ENCODE measurements at regions not wholly inside any gene's neighbourhood (a gene's known extent, or its start where the extent isn't known, plus 50 kb on each side); places are given as distances from the start of the nearest gene placed in this dataset.
A peak's percentile ranks its signal among the peaks of the same experiment; 100 is the strongest.

GRCh38 chr2:129760669-129761068 lies 218.8 kb upstream of the RAB6C start:
- Histone ChIP-seq H3K9me3 (ENCODE audit: low read length) (no peaks in the 10 kb centered on the region), H3K4me2 (ENCODE audit: low read depth, low read length, poor library complexity, severe bottlenecking) (no peak overlapping the region), H4K20me1 (ENCODE audit: insufficient read depth, low read depth, low read length) (no peaks in the 10 kb centered on the region), H3K27ac (ENCODE audit: low read length) (no peak overlapping the region), H3K27me3 (ENCODE audit: low read length) (no peaks in the 10 kb centered on the region), H3K36me3 (ENCODE audit: insufficient read depth, low read length) (no peaks in the 10 kb centered on the region), H3K79me2 (ENCODE audit: low read length) (no peaks in the 10 kb centered on the region), H2AFZ (ENCODE audit: low read length) (no peak overlapping the region), H3K4me1 (ENCODE audit: low read length) (no peaks in the 10 kb centered on the region), H3K4me3 (ENCODE audit: low read length) (no peak overlapping the region), H3K9ac (ENCODE audit: low read length) (no peak overlapping the region), H3K9me2 (replicated peaks; ENCODE audit: insufficient read depth, low read length) (no peaks in the 10 kb centered on the region)
- DNase-seq = no peak

GRCh38 chr2:129761569-129762021 lies 217.9 kb upstream of the RAB6C start:
- Histone ChIP-seq H3K79me2 (ENCODE audit: low read length) (no peaks in the 10 kb centered on the region), H3K27ac (ENCODE audit: low read length) (no peak overlapping the region), H3K4me1 (ENCODE audit: low read length) (no peaks in the 10 kb centered on the region), H3K4me2 (ENCODE audit: low read depth, low read length, poor library complexity, severe bottlenecking) (no peak overlapping the region), H2AFZ (ENCODE audit: low read length) (no peak overlapping the region), H3K9me2 (replicated peaks; ENCODE audit: insufficient read depth, low read length) (no peaks in the 10 kb centered on the region), H3K9me3 (ENCODE audit: low read length) (no peaks in the 10 kb centered on the region), H3K27me3 (ENCODE audit: low read length) (no peaks in the 10 kb centered on the region), H3K4me3 (ENCODE audit: low read length) (no peak overlapping the region), H3K9ac (ENCODE audit: low read length) (no peak overlapping the region), H3K36me3 (ENCODE audit: insufficient read depth, low read length) (no peaks in the 10 kb centered on the region), H4K20me1 (ENCODE audit: insufficient read depth, low read depth, low read length) (no peaks in the 10 kb centered on the region)
- no peak for DNase-seq

GRCh38 chr2:129762386-129763189 lies 216.9 kb upstream of the RAB6C start:
- H3K4me1 ChIP-seq (ENCODE audit: low read length) = no peaks in the 10 kb centered on the region
- no peak overlapping the region for H2AFZ ChIP-seq (ENCODE audit: low read length)
- no peaks in the 10 kb centered on the region for H3K9me2 ChIP-seq (replicated peaks; ENCODE audit: insufficient read depth, low read length)
- DNase-seq = no peak
- no peak overlapping the region for H3K4me3 ChIP-seq (ENCODE audit: low read length)
- no peaks in the 10 kb centered on the region for H4K20me1 ChIP-seq (ENCODE audit: insufficient read depth, low read depth, low read length)
- no peaks in the 10 kb centered on the region for H3K36me3 ChIP-seq (ENCODE audit: insufficient read depth, low read length)
- no peak overlapping the region for H3K27ac ChIP-seq (ENCODE audit: low read length)
- H3K79me2 ChIP-seq (ENCODE audit: low read length) = no peaks in the 10 kb centered on the region
- H3K9ac ChIP-seq (ENCODE audit: low read length) = no peak overlapping the region
- no peaks in the 10 kb centered on the region for H3K9me3 ChIP-seq (ENCODE audit: low read length)
- no peak overlapping the region for H3K4me2 ChIP-seq (ENCODE audit: low read depth, low read length, poor library complexity, severe bottlenecking)
- H3K27me3 ChIP-seq (ENCODE audit: low read length) = no peaks in the 10 kb centered on the region

GRCh38 chr2:129763190-129763846 lies 216.1 kb upstream of the RAB6C start:
- Histone ChIP-seq H3K27ac (ENCODE audit: low read length) (no peak overlapping the region), H3K4me3 (ENCODE audit: low read length) (no peak overlapping the region), H3K79me2 (ENCODE audit: low read length) (no peaks in the 10 kb centered on the region), H3K27me3 (ENCODE audit: low read length) (no peaks in the 10 kb centered on the region), H3K9me3 (ENCODE audit: low read length) (no peaks in the 10 kb centered on the region), H3K4me2 (ENCODE audit: low read depth, low read length, poor library complexity, severe bottlenecking) (no peak overlapping the region), H3K9me2 (replicated peaks; ENCODE audit: insufficient read depth, low read length) (no peaks in the 10 kb centered on the region), H4K20me1 (ENCODE audit: insufficient read depth, low read depth, low read length) (no peaks in the 10 kb centered on the region), H3K4me1 (ENCODE audit: low read length) (no peaks in the 10 kb centered on the region), H3K9ac (ENCODE audit: low read length) (no peak overlapping the region), H3K36me3 (ENCODE audit: insufficient read depth, low read length) (no peaks in the 10 kb centered on the region), H2AFZ (ENCODE audit: low read length) (no peak overlapping the region)
- no peak for DNase-seq

- Histone ChIP-seq H3K79me2 (ENCODE audit: low read length) (no peaks in the 10 kb centered on the region), H3K9me2 (replicated peaks; ENCODE audit: insufficient read depth, low read length) (no peaks in the 10 kb centered on the region), H3K9me3 (ENCODE audit: low read length) (no peaks in the 10 kb centered on the region), H4K20me1 (ENCODE audit: insufficient read depth, low read depth, low read length) (no peaks in the 10 kb centered on the region), H3K4me1 (ENCODE audit: low read length) (no peaks in the 10 kb centered on the region), H3K9ac (ENCODE audit: low read length) (no peak overlapping the region), H3K4me2 (ENCODE audit: low read depth, low read length, poor library complexity, severe bottlenecking) (no peak overlapping the region), H3K27ac (ENCODE audit: low read length) (no peak overlapping the region), H3K36me3 (ENCODE audit: insufficient read depth, low read length) (no peaks in the 10 kb centered on the region), H3K27me3 (ENCODE audit: low read length) (no peaks in the 10 kb centered on the region), H2AFZ (ENCODE audit: low read length) (no peak overlapping the region), H3K4me3 (ENCODE audit: low read length) (no peak overlapping the region)
- no peak for DNase-seq
Measured at GRCh38 chr2:129763966-129764365, 215.5 kb upstream of the RAB6C start.

GRCh38 chr2:129764376-129765325 lies 214.8 kb upstream of the RAB6C start:
- H3K4me1 ChIP-seq (ENCODE audit: low read length) = no peaks in the 10 kb centered on the region

GRCh38 chr2:129765326-129765677 lies 214.2 kb upstream of the RAB6C start:
- H4K20me1 ChIP-seq (ENCODE audit: insufficient read depth, low read depth, low read length) = no peaks in the 10 kb centered on the region
- no peak overlapping the region for H3K9ac ChIP-seq (ENCODE audit: low read length)
- no peak overlapping the region for H3K27ac ChIP-seq (ENCODE audit: low read length)
- no peaks in the 10 kb centered on the region for H3K9me3 ChIP-seq (ENCODE audit: low read length)
- no peak overlapping the region for H3K4me2 ChIP-seq (ENCODE audit: low read depth, low read length, poor library complexity, severe bottlenecking)
- no peaks in the 10 kb centered on the region for H3K9me2 ChIP-seq (replicated peaks; ENCODE audit: insufficient read depth, low read length)
- H3K79me2 ChIP-seq (ENCODE audit: low read length) = no peaks in the 10 kb centered on the region
- H2AFZ ChIP-seq (ENCODE audit: low read length) = no peak overlapping the region
- no peaks in the 10 kb centered on the region for H3K4me1 ChIP-seq (ENCODE audit: low read length)
- no peak for DNase-seq
- no peak overlapping the region for H3K4me3 ChIP-seq (ENCODE audit: low read length)
- H3K36me3 ChIP-seq (ENCODE audit: insufficient read depth, low read length) = no peaks in the 10 kb centered on the region
- no peaks in the 10 kb centered on the region for H3K27me3 ChIP-seq (ENCODE audit: low read length)

More at GRCh38 chr2:129764376-129765325, 214.8 kb upstream of the RAB6C start:
- Histone ChIP-seq H3K27ac (ENCODE audit: low read length) (no peak overlapping the region), H2AFZ (ENCODE audit: low read length) (no peak overlapping the region), H3K9me2 (replicated peaks; ENCODE audit: insufficient read depth, low read length) (no peaks in the 10 kb centered on the region), H3K4me2 (ENCODE audit: low read depth, low read length, poor library complexity, severe bottlenecking) (no peak overlapping the region), H3K9me3 (ENCODE audit: low read length) (no peaks in the 10 kb centered on the region), H3K27me3 (ENCODE audit: low read length) (no peaks in the 10 kb centered on the region), H3K36me3 (ENCODE audit: insufficient read depth, low read length) (no peaks in the 10 kb centered on the region), H3K4me3 (ENCODE audit: low read length) (no peak overlapping the region), H4K20me1 (ENCODE audit: insufficient read depth, low read depth, low read length) (no peaks in the 10 kb centered on the region), H3K79me2 (ENCODE audit: low read length) (no peaks in the 10 kb centered on the region), H3K9ac (ENCODE audit: low read length) (no peak overlapping the region)
- DNase-seq = peak; percentile 47
